Activated CD4-positive, alpha-beta T cell treated with anti-CD3 and anti-CD28 coated beads for 1 hour (primary cell): ENCODE measurements at regions not wholly inside any gene's neighbourhood (a gene's known extent, or its start where the extent isn't known, plus 50 kb on each side); places are given as distances from the start of the nearest gene placed in this dataset.
"Not testable (repeated sequence)": the region's sequence is repeated elsewhere in the genome, so short reads cannot be mapped to it uniquely, and the experiment has no call there.

Experiments
- DNase-seq: peaks from one replicate; pipeline ENCODE4 v3.0.0-alpha.2; 2020

DNA sequence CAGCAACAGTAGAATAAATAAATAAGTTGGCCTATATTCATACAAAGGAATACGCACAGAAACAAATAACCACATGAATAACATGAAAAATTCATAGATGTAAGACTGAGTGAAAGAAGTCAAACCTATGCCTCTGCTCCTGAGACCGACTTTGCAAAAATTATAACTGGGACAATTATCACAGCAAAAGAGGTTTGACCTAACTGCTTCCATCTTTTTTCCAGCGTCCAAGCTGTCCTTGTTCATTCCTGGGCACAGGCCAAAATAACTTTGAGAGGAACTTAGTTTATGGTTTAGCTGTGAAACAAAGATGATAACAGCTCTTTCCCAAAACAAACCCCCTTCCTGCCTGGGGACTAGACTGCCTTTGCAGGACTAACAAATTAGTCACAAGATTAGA lies 109.6 kb upstream of the NBPF11 start:
- not testable (repeated sequence) for DNase-seq

DNA sequence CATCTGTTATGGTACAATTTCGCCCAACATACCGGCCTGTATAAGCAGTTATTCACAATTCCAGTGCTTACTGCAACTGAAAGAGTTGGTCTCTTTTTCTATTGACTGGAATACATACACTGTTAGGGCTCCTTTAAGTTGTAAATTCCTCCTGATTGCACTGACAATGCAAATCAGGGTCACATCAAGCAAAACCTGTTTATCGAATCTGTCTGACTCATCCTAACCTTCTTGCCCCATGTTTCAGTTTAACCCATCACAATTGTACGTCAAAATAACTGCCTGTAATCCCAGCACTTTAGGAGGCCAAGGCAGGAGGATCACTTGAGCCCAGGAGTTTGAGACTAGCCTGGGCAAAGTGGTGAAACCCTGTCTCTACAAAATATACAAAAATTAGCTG lies 105.8 kb upstream of the NBPF11 start:
- not testable (repeated sequence) for DNase-seq

DNA sequence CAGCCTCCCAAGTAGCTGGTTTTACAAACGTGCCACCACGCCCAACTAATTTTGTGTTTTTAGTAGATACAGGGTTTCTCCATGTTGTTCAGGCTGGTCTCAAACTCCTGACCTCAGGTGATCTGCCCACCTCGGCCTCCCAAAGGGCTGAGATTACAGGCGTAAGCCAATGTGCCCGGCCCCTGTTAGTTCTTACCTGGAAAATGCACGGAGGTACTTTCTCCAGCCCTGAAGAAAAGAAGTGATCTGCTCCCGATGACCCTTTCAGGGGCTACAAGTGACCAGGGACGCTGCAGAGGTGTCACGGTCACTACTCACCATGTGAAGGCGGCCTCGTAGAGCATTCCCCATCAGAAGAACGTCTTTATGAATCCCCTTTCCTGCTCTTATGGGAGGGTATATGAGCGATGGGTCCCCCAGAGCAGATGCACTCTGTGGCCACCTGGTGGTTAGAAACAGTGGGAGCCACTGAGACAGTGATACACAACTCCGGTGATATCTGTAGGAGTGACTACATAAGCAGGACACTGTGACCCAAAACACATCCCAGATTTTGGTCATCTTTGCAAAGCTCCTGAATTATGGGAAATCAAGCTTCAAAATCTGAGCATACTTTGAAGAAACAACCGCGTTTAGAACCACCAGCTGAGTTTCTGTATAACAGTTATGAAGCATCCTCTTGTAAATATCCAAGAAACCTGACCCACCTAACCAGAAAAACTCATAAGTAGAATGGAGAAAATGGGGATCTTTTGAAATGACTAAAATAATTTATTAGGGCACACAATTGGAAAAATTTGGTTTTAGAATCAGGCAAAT lies 102.7 kb upstream of the NBPF11 start:
- DNase-seq, result not testable (repeated sequence)

DNA sequence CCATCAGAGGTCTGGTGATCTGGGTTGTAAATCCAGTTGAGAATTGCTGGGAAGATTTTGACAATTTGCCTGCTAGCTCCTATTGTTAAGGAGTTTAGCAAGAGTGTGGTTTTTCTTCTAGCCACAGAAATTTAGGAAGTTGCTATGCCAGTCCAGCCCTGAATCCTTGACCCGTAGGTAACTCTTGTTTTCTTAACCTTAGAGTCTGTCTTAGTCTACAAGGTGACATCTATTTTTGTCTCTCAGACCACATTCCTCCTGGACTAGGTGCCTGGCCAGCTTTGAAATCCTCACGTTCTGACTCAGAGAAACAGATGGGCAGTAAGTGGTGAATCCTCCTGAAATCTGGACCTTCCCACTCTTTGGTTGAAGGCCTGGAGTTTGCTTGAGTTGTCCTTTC lies 101.7 kb upstream of the NBPF11 start:
- not testable (repeated sequence) for DNase-seq

DNA sequence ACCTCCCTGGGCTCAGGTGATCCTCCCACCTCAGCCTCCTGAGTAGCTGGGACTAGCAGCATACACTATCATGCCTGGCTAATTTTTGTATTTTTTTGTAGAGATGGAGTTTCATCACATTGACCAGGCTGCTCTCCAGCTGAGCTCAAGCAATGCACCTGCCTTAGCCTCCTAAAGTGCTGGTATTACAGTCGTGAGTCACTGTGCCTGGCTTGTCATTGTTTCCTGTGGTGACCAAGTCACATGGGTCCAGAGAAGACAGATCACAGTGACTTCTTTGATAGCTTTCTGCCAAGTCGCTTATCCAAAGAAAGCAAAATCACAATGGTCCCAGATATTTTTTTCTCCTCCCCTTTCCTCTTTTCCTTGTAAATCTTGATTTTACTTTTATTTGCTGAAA lies 96.7 kb upstream of the NBPF11 start:
- not testable (repeated sequence) for DNase-seq

DNA sequence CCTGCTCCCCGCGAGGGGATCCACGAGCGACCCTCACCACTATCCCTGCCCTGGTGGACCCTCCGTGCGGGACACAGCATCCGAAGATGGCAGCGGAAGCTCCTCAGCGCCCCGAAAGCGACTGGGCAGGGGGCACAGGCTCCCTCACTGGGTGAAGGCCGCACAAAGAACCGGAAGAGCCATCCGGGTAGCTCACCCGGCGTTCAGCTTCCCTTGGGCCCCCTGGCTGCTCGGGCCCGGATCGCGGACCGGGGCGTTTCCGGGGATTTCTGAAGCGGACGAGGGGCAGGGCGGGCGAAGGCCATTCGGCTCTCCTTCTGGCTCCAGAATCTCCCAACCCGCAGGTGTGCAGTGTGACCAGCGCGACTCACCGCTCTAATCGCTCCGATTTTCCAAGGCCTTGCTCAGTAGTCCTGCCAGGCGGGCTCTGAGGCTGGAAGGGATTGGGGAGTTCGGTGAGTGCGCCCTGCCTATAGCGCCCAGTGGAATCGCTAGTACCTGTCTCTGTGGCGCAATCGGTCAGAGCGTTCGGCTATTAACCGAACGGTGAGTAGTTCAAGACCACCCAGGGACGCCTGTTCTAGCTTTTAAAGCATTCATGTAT lies 94.3 kb upstream of the NBPF11 start:
- DNase-seq, result not testable (repeated sequence)

DNA sequence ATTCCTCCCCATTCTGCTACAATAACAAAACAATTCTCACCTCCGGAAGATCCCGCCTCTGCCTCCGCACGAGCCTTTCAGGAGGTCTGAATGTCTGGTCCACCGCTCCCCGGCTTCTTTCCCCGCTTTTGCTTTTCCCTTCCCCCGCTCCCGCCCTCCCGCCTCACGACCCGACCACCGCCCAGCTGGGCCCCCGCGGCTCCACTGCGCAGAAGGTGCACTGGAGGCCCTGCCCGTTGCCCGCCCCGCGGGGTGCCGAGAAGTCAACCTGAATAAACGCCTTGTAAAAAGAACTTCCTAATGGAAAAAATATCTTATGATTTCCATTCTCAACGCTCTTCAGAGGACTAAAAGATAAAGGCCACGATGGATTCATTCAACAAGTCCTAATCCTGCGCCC lies 93.8 kb upstream of the NBPF11 start:
- DNase-seq, result not testable (repeated sequence)

DNA sequence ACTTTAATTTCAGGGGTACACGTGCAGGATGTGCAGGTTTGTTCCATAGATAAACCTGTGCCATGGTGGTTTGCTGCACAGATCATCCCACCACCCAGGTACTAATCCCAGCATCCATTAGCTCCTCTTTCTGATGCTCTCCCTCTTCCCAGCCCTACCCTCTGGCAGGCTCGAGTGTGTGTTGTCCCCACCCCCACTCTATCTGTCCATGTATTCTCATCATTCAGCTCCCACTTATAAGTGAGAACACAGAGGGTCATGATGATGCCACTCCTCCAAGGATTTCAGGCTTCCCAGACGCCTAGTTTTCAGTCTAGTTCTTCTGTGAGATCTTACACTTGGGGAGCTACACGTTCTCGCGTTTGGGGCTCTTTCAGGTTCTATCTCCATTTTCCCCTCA lies 93.4 kb upstream of the NBPF11 start:
- DNase-seq, result not testable (repeated sequence)

DNA sequence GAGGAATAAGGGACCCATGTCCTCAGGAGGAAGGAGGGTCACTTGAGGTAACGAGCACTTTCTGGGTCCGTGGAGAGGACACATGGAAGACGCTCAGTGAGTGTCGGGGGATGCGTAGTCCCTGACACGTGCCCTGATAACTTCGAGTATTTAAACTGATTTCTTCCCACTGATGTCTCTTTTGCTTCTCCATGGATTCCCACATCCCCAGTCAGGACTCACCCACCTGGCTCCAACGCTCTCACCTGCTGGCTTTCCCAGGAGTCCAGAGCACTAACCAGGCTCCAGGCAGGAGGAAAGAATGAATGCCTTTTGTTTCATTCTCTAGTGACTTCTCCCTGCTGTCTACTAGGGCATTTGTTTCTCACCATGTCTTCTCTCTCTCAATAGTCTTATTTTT lies 81.2 kb upstream of the NBPF11 start:
- DNase-seq, result not testable (repeated sequence)

DNA sequence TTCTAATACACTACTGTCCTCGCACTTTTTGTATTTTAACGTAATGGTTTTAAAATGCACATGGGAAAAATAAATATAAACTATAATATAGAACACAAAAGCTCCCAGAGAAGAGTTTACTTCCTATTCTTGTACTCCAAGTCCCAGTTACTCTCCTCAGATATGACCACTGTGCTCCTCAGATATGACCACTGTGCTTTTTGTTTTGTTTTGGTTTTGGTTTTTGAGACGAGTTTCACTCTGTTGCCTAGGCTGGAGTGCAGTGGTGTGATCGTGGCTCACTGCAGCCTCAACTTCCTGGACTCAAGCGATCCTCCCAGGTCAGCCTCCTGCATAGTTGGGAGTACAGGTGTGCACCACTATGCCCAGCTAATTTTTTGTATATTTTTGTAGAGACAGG lies 76.8 kb upstream of the NBPF11 start:
- not testable (repeated sequence) for DNase-seq

DNA sequence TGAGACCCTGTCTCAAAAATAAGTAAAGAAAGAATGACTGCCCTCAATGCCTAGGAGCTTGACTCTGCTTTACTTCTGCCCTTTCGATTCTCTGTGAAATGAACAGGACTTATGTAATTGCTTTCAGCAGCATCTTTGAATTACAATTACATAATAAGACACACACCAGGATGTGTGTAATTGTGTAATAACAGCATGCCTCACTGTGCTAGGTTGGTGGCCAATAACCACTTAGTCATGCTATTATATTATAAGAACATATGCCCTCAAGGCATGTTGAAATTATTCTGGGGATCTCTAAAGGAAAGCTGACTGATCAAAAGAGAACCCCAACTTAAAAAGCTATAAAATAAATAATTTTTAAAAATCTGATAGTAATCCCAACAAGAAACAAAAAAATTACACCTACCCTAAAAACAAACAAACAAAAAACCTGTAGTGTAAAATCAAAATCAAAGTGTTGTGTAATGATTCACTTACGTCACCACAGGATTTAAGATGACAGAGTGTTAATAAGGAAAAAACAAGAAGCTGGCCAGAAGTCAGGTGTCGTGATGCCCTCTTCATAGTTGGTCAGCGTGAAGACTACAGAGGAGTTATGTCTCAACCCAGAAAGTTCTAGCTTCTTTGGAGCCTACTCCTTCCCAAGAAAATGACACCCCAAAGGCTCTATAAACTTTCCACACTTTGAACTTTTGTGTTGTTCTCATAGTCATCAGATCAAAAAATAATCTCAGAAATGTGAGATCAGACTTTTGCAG lies 70.5 kb upstream of the NBPF11 start:
- not testable (repeated sequence) for DNase-seq

DNA sequence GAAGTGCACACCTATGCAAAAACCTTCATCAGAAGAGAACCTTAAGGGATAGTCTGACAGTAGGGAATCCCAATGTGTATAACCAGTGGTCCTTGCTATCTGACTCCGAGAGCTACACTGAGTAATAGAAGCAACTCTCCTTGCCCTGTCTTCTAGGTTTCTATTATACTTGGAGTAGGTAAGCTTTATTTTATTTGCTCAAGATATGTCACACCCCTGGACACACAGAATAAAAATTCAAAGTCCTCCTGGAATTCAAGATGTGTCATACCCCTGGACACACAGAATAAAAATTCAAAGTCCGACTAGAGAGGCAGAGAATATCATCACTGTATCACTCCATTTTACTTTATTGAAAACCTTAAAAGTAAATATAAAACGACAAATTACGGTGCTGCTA lies 69.5 kb upstream of the NBPF11 start:
- DNase-seq, result not testable (repeated sequence)

DNA sequence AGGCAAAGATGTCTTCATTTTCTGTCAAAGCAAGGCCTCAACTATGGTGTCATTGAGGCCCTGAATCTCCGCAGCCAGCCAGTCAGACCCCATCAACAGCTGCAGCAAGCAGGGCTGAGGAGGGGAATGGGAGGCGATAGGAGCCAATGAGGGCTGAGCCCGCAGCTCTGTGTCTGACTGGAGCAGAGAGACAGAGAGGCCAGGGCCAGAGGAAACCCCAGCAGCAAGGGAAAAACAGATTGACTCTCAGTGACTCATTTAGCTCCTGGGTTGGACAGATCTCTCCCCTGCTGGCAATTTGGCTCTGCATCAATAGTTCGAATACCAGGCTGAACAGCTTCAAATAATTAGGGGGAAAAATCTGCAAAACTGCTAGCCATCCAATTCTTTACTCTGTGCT lies 67.1 kb upstream of the NBPF11 start:
- not testable (repeated sequence) for DNase-seq

DNA sequence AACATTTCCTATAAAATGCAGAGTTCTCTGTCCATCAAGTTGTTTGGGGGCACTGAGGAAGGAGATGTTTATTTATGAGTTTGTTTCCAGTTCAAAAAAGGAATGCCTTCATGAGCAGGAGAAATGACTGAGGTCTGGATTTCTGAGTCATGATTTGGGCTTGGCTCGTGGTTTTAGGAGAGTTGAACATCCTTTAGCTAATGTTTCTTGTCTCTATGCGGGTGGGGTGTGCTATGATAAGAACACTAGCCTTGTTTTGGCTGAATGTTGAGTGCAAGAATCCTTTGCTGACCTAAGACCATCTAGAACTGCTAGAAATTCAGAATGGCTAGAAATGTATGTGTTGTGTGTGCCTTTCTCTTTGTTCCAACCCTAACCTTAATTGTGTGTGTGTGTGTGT lies 59.1 kb upstream of the NBPF11 start:
- not testable (repeated sequence) for DNase-seq

DNA sequence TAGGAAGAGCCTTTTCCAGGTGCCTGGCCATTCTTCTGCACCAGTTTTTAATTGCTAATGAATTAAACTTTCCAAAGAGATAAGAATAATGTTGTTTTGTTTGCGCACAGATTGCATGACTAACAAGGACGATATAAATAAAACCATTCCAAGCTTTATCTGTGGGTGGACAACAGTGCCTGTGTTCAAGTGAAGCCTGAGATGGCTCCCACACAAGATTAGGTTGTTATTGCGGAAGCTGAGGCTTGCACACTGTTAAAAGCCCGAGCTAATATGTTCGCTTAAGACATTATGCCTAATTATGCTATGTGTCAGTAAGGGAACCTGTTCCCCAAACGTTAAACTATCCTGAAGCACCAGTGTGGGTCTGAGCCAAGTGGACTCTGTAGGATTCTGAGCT lies 58.5 kb upstream of the NBPF11 start:
- not testable (repeated sequence) for DNase-seq

DNA sequence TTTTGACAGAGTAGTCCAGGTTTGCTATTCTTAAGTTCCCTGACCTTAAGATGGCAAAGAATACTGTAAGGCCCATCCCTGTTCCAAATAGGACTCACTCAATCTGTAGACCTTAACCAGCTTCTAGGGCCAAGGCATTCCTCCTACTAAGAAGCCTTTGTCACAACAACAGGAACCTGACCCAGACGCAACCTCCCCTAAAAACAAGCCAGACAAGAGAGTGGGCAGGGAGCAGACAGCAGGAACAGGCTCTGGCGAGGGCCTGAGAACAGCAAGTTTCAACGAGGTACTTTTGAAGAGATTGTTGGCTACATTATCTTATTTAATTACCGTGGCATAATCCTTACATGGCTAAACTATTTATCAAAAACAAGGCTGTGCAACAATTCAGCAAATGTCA lies 58.1 kb upstream of the NBPF11 start:
- DNase-seq, result not testable (repeated sequence)

DNA sequence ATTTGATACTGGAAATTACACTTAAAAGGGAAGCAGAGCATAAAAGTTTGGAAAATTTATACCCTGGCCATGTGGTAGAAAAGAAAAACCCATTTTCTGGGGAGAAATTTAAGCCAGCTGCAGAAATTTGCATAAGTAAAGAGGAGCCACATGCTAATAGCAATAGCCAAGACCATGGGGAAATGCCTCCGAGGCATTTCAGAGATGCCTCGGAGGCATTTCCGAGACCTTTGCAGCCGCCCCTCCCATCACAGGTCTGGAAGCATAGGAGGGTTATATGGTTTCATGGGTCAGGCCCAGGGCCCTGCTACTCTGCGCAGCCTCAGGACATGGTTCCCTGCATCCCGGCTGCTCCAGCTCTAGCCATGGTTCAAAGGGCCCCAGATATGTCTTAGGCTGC lies 49.9 kb upstream of the NBPF11 start:
- not testable (repeated sequence) for DNase-seq
